Ishikawa (cell line): ENCODE measurements at regions not wholly inside any gene's neighbourhood (a gene's known extent, or its start where the extent isn't known, plus 50 kb on each side); places are given as distances from the start of the nearest gene placed in this dataset.

Experiments
- CEBPB ChIP-seq: IDR thresholded peaks from 2 replicates; pipeline ENCODE4 v1.6.1; 2012
- CREB1 ChIP-seq: IDR thresholded peaks from 2 replicates; pipeline ENCODE4 v1.6.1; 2012; ENCODE audit warnings: low read depth
- EP300 ChIP-seq: IDR thresholded peaks from 2 replicates; pipeline ENCODE4 v1.6.1; 2012; ENCODE audit warnings: borderline replicate concordance
- FOXM1 ChIP-seq: IDR thresholded peaks from 2 replicates; pipeline ENCODE4 v1.6.1; 2012; ENCODE audit warnings: low read depth, borderline replicate concordance
- TAF1 ChIP-seq: IDR thresholded peaks from 2 replicates; pipeline ENCODE4 v1.6.1; 2012; ENCODE audit warnings: low read depth, mild to moderate bottlenecking
- TCF12 ChIP-seq: IDR thresholded peaks from 2 replicates; pipeline ENCODE4 v1.6.1; 2012; ENCODE audit warnings: low read depth
- YY1 ChIP-seq: IDR thresholded peaks from 2 replicates; pipeline ENCODE4 v1.6.1; 2012; ENCODE audit warnings: low read depth
- ZBTB7A ChIP-seq: IDR thresholded peaks from 2 replicates; pipeline ENCODE4 v1.6.1; 2012; ENCODE audit warnings: low read depth
- TF ChIP-seq, protein P1 (sequence below): IDR thresholded peaks from 2 replicates; pipeline ENCODE4 v1.6.1; 2012; ENCODE audit warnings: low read depth, mild to moderate bottlenecking

DNA sequence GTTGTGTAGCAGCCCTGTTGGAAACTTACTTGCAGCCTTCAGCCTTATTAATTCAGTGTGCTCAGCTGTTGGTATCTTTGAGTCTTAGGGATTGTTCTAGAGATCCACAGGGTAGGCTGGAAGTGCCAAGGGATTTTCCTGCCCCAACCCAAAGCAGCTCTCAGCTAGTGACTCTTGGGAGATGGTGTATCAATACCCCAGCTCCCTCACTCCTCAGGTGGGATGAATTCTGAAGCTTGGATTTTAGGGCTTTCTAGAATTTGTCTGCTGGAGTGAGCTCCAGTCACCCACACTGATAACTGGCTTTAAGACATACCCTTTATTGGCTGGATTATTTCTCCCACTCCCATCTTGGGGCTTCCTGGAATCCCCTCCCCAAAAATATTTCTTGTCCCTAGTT lies 493.0 kb downstream of the MN1 start:
- TF ChIP-seq TAF1 (no peak), CREB1 (no peak), TCF12 (no peak), YY1 (no peak), ZBTB7A (no peak), EP300 (no peak), CEBPB (no peak), FOXM1 (no peak)
- TF ChIP-seq, protein P1, sequence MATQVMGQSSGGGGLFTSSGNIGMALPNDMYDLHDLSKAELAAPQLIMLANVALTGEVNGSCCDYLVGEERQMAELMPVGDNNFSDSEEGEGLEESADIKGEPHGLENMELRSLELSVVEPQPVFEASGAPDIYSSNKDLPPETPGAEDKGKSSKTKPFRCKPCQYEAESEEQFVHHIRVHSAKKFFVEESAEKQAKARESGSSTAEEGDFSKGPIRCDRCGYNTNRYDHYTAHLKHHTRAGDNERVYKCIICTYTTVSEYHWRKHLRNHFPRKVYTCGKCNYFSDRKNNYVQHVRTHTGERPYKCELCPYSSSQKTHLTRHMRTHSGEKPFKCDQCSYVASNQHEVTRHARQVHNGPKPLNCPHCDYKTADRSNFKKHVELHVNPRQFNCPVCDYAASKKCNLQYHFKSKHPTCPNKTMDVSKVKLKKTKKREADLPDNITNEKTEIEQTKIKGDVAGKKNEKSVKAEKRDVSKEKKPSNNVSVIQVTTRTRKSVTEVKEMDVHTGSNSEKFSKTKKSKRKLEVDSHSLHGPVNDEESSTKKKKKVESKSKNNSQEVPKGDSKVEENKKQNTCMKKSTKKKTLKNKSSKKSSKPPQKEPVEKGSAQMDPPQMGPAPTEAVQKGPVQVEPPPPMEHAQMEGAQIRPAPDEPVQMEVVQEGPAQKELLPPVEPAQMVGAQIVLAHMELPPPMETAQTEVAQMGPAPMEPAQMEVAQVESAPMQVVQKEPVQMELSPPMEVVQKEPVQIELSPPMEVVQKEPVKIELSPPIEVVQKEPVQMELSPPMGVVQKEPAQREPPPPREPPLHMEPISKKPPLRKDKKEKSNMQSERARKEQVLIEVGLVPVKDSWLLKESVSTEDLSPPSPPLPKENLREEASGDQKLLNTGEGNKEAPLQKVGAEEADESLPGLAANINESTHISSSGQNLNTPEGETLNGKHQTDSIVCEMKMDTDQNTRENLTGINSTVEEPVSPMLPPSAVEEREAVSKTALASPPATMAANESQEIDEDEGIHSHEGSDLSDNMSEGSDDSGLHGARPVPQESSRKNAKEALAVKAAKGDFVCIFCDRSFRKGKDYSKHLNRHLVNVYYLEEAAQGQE = no peak
